Natural killer cell (primary cell): ENCODE measurements at regions not wholly inside any gene's neighbourhood (a gene's known extent, or its start where the extent isn't known, plus 50 kb on each side); places are given as distances from the start of the nearest gene placed in this dataset.
"Not testable (repeated sequence)": the region's sequence is repeated elsewhere in the genome, so short reads cannot be mapped to it uniquely, and the experiment has no call there.

Experiments used
- ATAC-seq, 3 donors: fragments of 150-1000 bp in 2 of 3; fragments of 200-7000 bp in 1 of 3; cut with Tn5 transposase; 1 replicate in 1 of 3; 2 replicates in 2 of 3; pipeline ENCODE4 v1.10.0; 2021; ENCODE audit warnings: mild to moderate bottlenecking in 2 of 3, moderate library complexity in 2 of 3
- DNase-seq, 2 donors: peaks; one replicate each; pipeline versions ENCODE4 v3.0.0 to v3.0.0-alpha.2; 2013 to 2021; ENCODE audit warnings: mixed read lengths in 1 of 2
- H3K27ac ChIP-seq: one replicate; pipeline ENCODE4 v1.5.1; 2013; ENCODE audit warnings: mild to moderate bottlenecking, low read length
- H3K27me3 ChIP-seq: one replicate; pipeline ENCODE4 v1.6.1; 2013; ENCODE audit warnings: low read length; ENCODE audit not compliant: control insufficient read depth, insufficient read depth
- H3K36me3 ChIP-seq: one replicate; pipeline ENCODE4 v1.6.1; 2013; ENCODE audit warnings: low read length; ENCODE audit not compliant: control insufficient read depth, insufficient read depth
- H3K4me1 ChIP-seq: one replicate; pipeline ENCODE4 v1.6.1; 2013; ENCODE audit warnings: low read length; ENCODE audit not compliant: control insufficient read depth, insufficient read depth
- H3K4me3 ChIP-seq: one replicate; pipeline ENCODE4 v1.5.1; 2013; ENCODE audit warnings: low read length
- H3K9me3 ChIP-seq: one replicate; pipeline ENCODE4 v1.6.1; 2013; ENCODE audit warnings: low read length; ENCODE audit not compliant: control insufficient read depth, insufficient read depth
- H3K27ac Mint-ChIP-seq, 2 donors: one replicate each; pipeline ENCODE4 v1.8.0; 2022; ENCODE audit warnings: mild to moderate bottlenecking in 2 of 2, mixed read lengths in 2 of 2, moderate library complexity in 1 of 2
- H3K27me3 Mint-ChIP-seq, 2 donors: one replicate each; pipeline ENCODE4 v1.8.0; 2022; ENCODE audit warnings: low read depth in 2 of 2, mixed read lengths in 2 of 2
- H3K36me3 Mint-ChIP-seq: one replicate; pipeline ENCODE4 v1.8.0; 2022; ENCODE audit warnings: mixed read lengths
- H3K4me1 Mint-ChIP-seq, 2 donors: one replicate each; pipeline ENCODE4 v1.8.0; 2022; ENCODE audit warnings: mixed read lengths in 2 of 2
- H3K4me3 Mint-ChIP-seq: one replicate; pipeline ENCODE4 v1.8.0; 2022; ENCODE audit warnings: mild to moderate bottlenecking, moderate library complexity, mixed read lengths
- H3K9me3 Mint-ChIP-seq, 2 donors: one replicate each; pipeline ENCODE4 v1.8.0; 2022; ENCODE audit warnings: mixed read lengths in 2 of 2
- WGBS: methylation state at CpG from one replicate; pipeline ENCODE4 v1.1.7; 2013; ENCODE audit warnings: missing lambda C conversion rate; ENCODE audit not compliant: insufficient coverage; 5-methylcytosine and 5-hydroxymethylcytosine counted together
- intact Hi-C: fragments of 100-400 bp; cut with micrococcal nuclease; formaldehyde crosslinking; loops from one replicate; pipeline ENCODE4 v1.14.2; 2022
- TF ChIP-seq, protein P1 (sequence below): fragments of 200-600 bp; IDR thresholded peaks from one replicate; pipeline ENCODE4 v1.8.0; 2022; ENCODE audit warnings: antibody characterized with exemption

DNA sequence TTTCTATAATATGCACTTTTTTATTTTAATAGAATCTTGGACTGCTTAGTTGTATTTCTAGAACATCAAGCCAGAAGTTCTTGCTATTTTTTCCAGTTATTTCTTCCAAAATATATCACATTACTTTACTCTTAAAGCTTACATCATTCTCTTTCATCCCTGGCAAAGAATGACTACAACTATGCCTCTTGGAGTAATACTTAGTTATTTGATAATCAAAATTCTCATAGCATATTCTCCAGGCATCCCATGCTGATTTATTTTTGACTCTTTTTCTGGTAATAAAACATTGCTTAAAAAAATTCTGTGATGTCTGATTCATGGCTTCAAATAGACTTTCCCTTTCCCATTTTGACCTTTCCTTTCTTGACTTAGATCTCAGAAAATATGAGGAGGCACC is 118.7 kb upstream of the TSPAN8 start:
- DNase-seq (no peak), ATAC-seq (no peak)
- H3K27ac ChIP-seq, result no peak overlapping the region
- no peak overlapping the region for H3K27ac Mint-ChIP-seq
- H3K9me3 ChIP-seq, result no peaks in the 10 kb centered on the region
- no peaks in the 10 kb centered on the region for H3K36me3 Mint-ChIP-seq
- no peaks in the 10 kb centered on the region for H3K4me1 ChIP-seq
- no peaks in the 10 kb centered on the region for H3K27me3 ChIP-seq
- TF ChIP-seq, protein P1, sequence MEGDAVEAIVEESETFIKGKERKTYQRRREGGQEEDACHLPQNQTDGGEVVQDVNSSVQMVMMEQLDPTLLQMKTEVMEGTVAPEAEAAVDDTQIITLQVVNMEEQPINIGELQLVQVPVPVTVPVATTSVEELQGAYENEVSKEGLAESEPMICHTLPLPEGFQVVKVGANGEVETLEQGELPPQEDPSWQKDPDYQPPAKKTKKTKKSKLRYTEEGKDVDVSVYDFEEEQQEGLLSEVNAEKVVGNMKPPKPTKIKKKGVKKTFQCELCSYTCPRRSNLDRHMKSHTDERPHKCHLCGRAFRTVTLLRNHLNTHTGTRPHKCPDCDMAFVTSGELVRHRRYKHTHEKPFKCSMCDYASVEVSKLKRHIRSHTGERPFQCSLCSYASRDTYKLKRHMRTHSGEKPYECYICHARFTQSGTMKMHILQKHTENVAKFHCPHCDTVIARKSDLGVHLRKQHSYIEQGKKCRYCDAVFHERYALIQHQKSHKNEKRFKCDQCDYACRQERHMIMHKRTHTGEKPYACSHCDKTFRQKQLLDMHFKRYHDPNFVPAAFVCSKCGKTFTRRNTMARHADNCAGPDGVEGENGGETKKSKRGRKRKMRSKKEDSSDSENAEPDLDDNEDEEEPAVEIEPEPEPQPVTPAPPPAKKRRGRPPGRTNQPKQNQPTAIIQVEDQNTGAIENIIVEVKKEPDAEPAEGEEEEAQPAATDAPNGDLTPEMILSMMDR, result no peak
- no peaks in the 10 kb centered on the region for H3K36me3 ChIP-seq
- no peaks in the 10 kb centered on the region for H3K27me3 Mint-ChIP-seq
- H3K4me3 ChIP-seq, result no peak overlapping the region
- peaks cover 10 to 13% of the 10 kb centered on the region in 2 donors for H3K9me3 Mint-ChIP-seq
- no peak overlapping the region for H3K4me3 Mint-ChIP-seq
- intact Hi-C loops, result no loop called here
- no peaks in the 10 kb centered on the region for H3K4me1 Mint-ChIP-seq

DNA sequence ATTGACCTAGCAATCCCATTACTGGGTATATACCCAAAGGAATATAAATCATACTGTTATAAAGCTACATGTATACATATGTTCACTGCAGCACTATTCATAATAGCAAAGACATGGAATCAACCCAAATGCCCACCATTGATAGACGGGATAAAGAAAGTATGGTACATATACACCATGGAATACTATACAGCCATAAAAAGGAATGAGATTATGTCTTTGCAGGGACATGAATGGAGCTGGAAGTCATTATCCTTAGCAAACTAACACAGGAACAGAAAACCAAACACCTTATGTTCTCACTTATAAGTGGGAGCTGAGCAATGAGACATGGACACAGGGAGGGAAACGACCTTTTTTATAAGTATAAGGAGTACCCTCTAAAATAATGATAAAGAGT is 113.0 kb upstream of the TSPAN8 start:
- H3K4me1 ChIP-seq, H3K9me3 ChIP-seq, H3K36me3 ChIP-seq, DNase-seq, ATAC-seq, H3K36me3 Mint-ChIP-seq, H3K27ac Mint-ChIP-seq, H3K27ac ChIP-seq, H3K4me3 Mint-ChIP-seq, H3K27me3 ChIP-seq, H3K27me3 Mint-ChIP-seq, intact Hi-C loops, H3K4me3 ChIP-seq, H3K4me1 Mint-ChIP-seq: not testable (repeated sequence)
- no CpG with 5 or more reads among the region's 2 CpGs for WGBS
- H3K9me3 Mint-ChIP-seq, result peaks cover 15% of the 10 kb centered on the region in 2 donors

DNA sequence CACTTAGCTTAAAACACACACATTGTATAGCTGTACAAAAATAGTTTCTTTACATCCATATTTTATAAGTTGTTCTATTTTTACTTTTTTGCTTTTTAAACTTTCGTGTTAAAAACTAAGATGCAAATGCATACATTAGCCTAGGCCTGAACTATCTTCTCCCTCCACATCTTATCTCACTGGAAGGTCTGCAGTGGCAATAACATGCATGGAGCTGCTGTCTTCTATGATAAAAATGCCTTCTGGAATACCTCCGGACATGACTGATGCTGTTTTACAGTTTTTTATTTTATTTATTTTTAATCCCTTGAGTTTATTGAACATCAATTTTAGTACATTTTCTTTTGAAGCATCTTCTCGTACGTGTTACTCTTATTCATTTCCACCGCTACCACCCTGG is 112.3 kb upstream of the TSPAN8 start:
- Histone ChIP-seq H3K36me3 (no peaks in the 10 kb centered on the region), H3K4me1 (no peaks in the 10 kb centered on the region), H3K9me3 (no peaks in the 10 kb centered on the region), H3K27me3 (no peaks in the 10 kb centered on the region), H3K27ac (no peak overlapping the region), H3K4me3 (no peak overlapping the region)
- Mint-ChIP-seq H3K27ac (no peak overlapping the region), H3K27me3 (no peaks in the 10 kb centered on the region), H3K4me1 (no peaks in the 10 kb centered on the region), H3K36me3 (no peaks in the 10 kb centered on the region), H3K9me3 (peaks cover 15% of the 10 kb centered on the region in 2 donors), H3K4me3 (no peak overlapping the region)
- ATAC-seq (no peak), DNase-seq (no peak)
- TF ChIP-seq, protein P1, result no peak
- intact Hi-C loops, result no loop called here
- WGBS, result 90% methylated on average over 1 of the region's 5 CpGs

DNA sequence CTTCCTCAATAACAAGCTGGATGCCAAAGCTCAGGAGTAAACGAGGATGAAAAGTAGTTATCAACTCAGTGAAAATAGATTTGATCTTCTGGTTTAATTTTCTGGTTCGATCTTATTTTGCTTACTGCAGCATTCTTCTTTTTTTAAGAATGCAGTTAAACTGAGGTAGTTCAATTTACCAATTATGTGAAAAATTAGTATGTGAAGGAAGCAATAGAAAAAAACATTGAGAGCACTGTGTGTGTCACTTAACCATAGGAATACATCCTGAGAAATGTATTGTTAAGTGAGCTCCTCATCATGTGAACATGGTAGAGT is 111.4 kb upstream of the TSPAN8 start:
- no peaks in the 10 kb centered on the region for H3K27me3 Mint-ChIP-seq
- no peak for DNase-seq

More for the DNA sequence above, 111.4 kb upstream of the TSPAN8 start:
- Histone ChIP-seq H3K4me1 (no peaks in the 10 kb centered on the region), H3K4me3 (no peak overlapping the region), H3K27ac (no peak overlapping the region), H3K27me3 (no peaks in the 10 kb centered on the region), H3K9me3 (no peaks in the 10 kb centered on the region), H3K36me3 (no peaks in the 10 kb centered on the region)
- Mint-ChIP-seq H3K27ac (no peak overlapping the region), H3K9me3 (peaks cover 15% of the 10 kb centered on the region in 2 donors), H3K4me3 (no peak overlapping the region), H3K36me3 (no peaks in the 10 kb centered on the region), H3K4me1 (no peaks in the 10 kb centered on the region)
- 80% methylated on average over 2 of the region's 2 CpGs for WGBS
- TF ChIP-seq, protein P1, result no peak
- no peak for ATAC-seq
- intact Hi-C loops, result no loop called here
